Vagina (tissue), 2 donors: ENCODE measurements at regions not wholly inside any gene's neighbourhood (a gene's known extent, or its start where the extent isn't known, plus 50 kb on each side); places are given as distances from the start of the nearest gene placed in this dataset.
"Not testable (repeated sequence)": the region's sequence is repeated elsewhere in the genome, so short reads cannot be mapped to it uniquely, and the experiment has no call there.

Experiments used
- DNase-seq, 2 donors: peaks; one replicate each; pipeline ENCODE4 v3.0.0-alpha.2; 2017; ENCODE audit errors: extremely low spot score in 2 of 2
- H3K27ac ChIP-seq: fragments of 200-600 bp; sonication (generic); one replicate; pipeline ENCODE4 v1.5.1; 2019
- H3K27me3 ChIP-seq: fragments of 200-600 bp; sonication (generic); one replicate; pipeline ENCODE4 v1.5.1; 2019
- H3K36me3 ChIP-seq, 2 donors: fragments of 200-600 bp; sonication (generic); one replicate each; pipeline ENCODE4 v1.5.1; 2017 to 2019
- H3K4me1 ChIP-seq: fragments of 200-600 bp; sonication (generic); one replicate; pipeline ENCODE4 v1.5.1; 2019
- H3K4me3 ChIP-seq, 2 donors: fragments of 200-600 bp; sonication (generic); 1 replicate in 1 of 2; 2 replicates in 1 of 2; pipeline ENCODE4 v1.5.1; 2016 to 2019
- H3K9me3 ChIP-seq: fragments of 200-600 bp; sonication (generic); one replicate; pipeline ENCODE4 v1.5.1; 2019
- CTCF ChIP-seq, 3 experiments: fragments of 450-650 bp in 2 of 3; fragments of 200-600 bp in 1 of 3; sonication (generic) in 1 of 3; IDR thresholded peaks; one replicate each; pipeline ENCODE4 v1.5.1; 2017 to 2019; ENCODE audit warnings: antibody characterized with exemption in 3 of 3, mild to moderate bottlenecking in 2 of 3, moderate library complexity in 2 of 3
- POLR2A ChIP-seq, 2 donors: fragments of 450-650 bp; IDR thresholded peaks; one replicate each; pipeline ENCODE4 v1.6.1; 2017; ENCODE audit warnings: antibody characterized with exemption in 2 of 2, mild to moderate bottlenecking in 2 of 2, moderate library complexity in 2 of 2
- POLR2AphosphoS5 ChIP-seq, 2 donors: sonication (generic); formaldehyde crosslinking; IDR thresholded peaks; one replicate each; pipeline ENCODE4 v1.9.0; 2017; ENCODE audit warnings: antibody characterized with exemption in 2 of 2, mild to moderate bottlenecking in 2 of 2, low read depth in 1 of 2; ENCODE audit not compliant: insufficient read depth in 1 of 2
- intact Hi-C: fragments of 100-400 bp; cut with DNase I; formaldehyde crosslinking; loops from one replicate; pipeline ENCODE4 v1.15.1; 2023

DNA sequence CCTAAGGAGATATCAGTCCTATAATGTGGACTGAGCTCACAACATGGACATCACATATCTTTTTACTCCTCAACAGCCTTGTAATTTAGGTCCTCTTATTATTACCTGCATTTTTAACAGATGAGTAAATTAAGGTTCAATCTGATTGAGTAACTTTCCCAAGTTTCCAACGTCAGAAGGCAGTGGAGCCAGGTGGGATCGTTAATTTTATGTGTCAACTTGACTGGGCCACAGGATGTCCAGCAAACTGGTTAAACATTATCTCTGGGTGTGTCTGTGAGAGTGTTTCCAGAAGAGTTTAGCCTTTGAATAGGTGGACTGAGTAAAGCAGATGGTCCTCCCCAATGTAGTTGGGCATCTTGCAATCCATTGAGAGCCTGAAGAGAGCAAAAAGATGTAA lies 59.0 kb upstream of the SLIT2 start:
- Histone ChIP-seq H3K9me3 (no peaks in the 10 kb centered on the region), H3K36me3 (no peaks in the 10 kb centered on the region), H3K4me3 (no peak overlapping the region), H3K27me3 (no peaks in the 10 kb centered on the region), H3K27ac (peak overlapping the region; percentile 5), H3K4me1 (peaks cover 20% of the 10 kb centered on the region)
- no peak for TF ChIP-seq POLR2AphosphoS5 (IDR thresholded peaks at IDR 0.05; ENCODE audit: insufficient read depth in 1 of 2, low read depth in 1 of 2)
- TF ChIP-seq POLR2A (IDR thresholded peaks at IDR 0.05): no peak
- TF ChIP-seq CTCF (IDR thresholded peaks at IDR 0.05): no peak
- no peak for DNase-seq
- intact Hi-C loops: no loop called here

GRCh38 chr4:20185103-20185502 lies 66.6 kb upstream of the SLIT2 start:
- no peak for TF ChIP-seq POLR2A (IDR thresholded peaks at IDR 0.05)
- no peak for TF ChIP-seq CTCF (IDR thresholded peaks at IDR 0.05)
- no peak for TF ChIP-seq POLR2AphosphoS5 (IDR thresholded peaks at IDR 0.05; ENCODE audit: insufficient read depth in 1 of 2, low read depth in 1 of 2)
- H3K27ac ChIP-seq: no peak overlapping the region
- intact Hi-C loops: no loop called here
- no peaks in the 10 kb centered on the region for H3K4me1 ChIP-seq
- DNase-seq: no peak
- no peaks in the 10 kb centered on the region for H3K36me3 ChIP-seq
- no peaks in the 10 kb centered on the region for H3K27me3 ChIP-seq
- no peak overlapping the region for H3K4me3 ChIP-seq
- no peaks in the 10 kb centered on the region for H3K9me3 ChIP-seq

DNA sequence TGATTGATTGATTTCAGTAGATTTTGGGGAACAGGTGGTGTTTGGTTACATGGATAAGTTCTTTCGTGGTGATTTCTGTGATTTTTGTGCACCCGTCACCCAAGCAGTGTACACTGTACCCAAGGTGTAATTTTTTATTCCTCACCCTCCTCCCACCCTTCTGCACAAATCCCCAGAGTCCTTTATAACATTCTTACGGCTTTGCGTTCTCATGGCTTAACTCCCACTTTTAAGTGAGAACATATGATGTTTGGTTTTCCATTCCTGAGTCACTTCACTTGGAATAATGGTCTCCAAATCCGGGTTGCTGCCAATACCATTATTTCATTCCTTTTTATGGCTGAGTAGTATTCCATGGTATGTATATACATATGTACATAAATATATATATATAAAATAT lies 68.6 kb upstream of the SLIT2 start:
- H3K4me3 ChIP-seq, intact Hi-C loops, H3K36me3 ChIP-seq, H3K27ac ChIP-seq, DNase-seq, H3K9me3 ChIP-seq, H3K4me1 ChIP-seq, H3K27me3 ChIP-seq: not testable (repeated sequence)

GRCh38 chr4:20181926-20182325 lies 69.8 kb upstream of the SLIT2 start:
- Histone ChIP-seq H3K27ac (no peak overlapping the region), H3K36me3 (no peaks in the 10 kb centered on the region), H3K9me3 (no peaks in the 10 kb centered on the region), H3K4me3 (no peak overlapping the region), H3K27me3 (no peaks in the 10 kb centered on the region), H3K4me1 (no peaks in the 10 kb centered on the region)
- no peak for DNase-seq
- intact Hi-C loops: no loop called here
- TF ChIP-seq CTCF (IDR thresholded peaks at IDR 0.05): no peak
- TF ChIP-seq POLR2A (IDR thresholded peaks at IDR 0.05): no peak
- no peak for TF ChIP-seq POLR2AphosphoS5 (IDR thresholded peaks at IDR 0.05; ENCODE audit: insufficient read depth in 1 of 2, low read depth in 1 of 2)

DNA sequence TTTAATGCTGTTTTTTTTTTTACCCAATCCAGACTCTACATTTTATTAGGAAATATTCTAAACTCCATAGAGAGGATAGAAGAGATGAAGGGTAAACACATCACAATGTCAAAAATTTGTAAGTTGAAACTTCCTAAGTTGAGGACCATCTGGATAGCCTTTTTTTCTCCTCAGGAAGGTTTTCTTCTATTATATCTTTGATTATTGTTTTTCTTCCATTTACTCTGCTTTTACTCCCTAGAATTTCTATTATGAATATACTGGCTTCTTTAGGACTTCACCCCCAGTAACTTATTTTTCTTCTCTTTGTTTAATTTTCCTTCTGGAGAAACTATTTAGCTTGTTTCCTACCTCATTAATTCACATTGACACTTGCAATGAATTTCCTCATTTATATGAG lies 71.2 kb upstream of the SLIT2 start:
- Histone ChIP-seq H3K4me3 (no peak overlapping the region), H3K36me3 (no peaks in the 10 kb centered on the region), H3K9me3 (no peaks in the 10 kb centered on the region), H3K27me3 (no peaks in the 10 kb centered on the region), H3K4me1 (no peaks in the 10 kb centered on the region), H3K27ac (no peak overlapping the region)
- DNase-seq: no peak
- TF ChIP-seq CTCF (IDR thresholded peaks at IDR 0.05): no peak
- TF ChIP-seq POLR2A (IDR thresholded peaks at IDR 0.05): no peak
- no peak for TF ChIP-seq POLR2AphosphoS5 (IDR thresholded peaks at IDR 0.05; ENCODE audit: insufficient read depth in 1 of 2, low read depth in 1 of 2)
- intact Hi-C loops: no loop called here
